ENCODE measurements at regions not wholly inside any gene's neighbourhood (a gene's known extent, or its start where the extent isn't known, plus 50 kb on each side); places are given as distances from the start of the nearest gene placed in this dataset.

DNA sequence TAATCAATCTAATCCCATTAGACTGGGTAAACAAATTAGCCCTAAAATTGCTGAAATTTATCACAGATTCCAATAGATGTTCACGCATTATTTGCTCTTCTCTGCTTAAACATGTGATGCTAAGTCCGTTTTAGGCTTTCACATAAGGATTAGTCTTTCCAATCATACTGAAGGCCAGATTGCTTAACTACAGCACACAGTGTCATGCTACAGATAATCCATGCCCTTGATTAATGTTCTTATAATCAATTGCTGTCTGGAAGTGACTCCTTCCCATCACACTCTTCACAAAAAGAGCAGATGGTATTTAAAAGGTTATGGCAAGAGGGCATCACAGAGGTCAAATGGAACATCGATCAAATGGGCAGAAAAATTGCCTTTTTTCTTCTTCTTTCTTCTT is 471.5 kb upstream of the ROBO1 start:
- Histone ChIP-seq H3K27ac (ENCODE audit: low read depth, low read length) (no peak overlapping the region), H3K36me3 (ENCODE audit: control insufficient read depth, insufficient read depth, low read length) (no peaks in the 10 kb centered on the region), H3K9me3 (ENCODE audit: control insufficient read depth, insufficient read depth, low read length) (no peaks in the 10 kb centered on the region), H3K9ac (ENCODE audit: low read depth, low read length) (no peak overlapping the region), H3K27me3 (ENCODE audit: control insufficient read depth, insufficient read depth, low read length) (no peaks in the 10 kb centered on the region), H3K4me3 (ENCODE audit: low read depth, low read length) (no peak overlapping the region), H3K4me1 (ENCODE audit: control insufficient read depth, insufficient read depth, low read length) (peaks cover 6% of the 10 kb centered on the region)

DNA sequence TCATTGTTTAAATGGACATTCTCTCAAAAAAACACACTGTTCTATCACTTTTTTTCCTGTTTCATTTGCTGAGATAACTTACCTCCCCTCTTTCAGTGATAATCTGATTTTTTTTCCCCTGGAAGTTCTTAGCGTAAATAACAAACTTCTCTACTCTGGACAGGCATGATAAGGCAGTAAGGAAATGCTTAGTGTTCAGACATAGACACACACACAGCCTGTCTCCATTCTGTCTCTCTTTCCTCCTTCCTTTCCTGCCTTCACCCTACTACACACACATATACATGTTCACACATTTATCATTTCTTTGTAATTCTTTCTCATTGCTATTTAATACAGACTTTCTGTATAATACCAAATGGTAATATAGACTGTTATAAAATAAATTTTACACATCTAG is 470.8 kb upstream of the ROBO1 start:
- Histone ChIP-seq H3K27ac (ENCODE audit: low read depth, low read length) (no peak overlapping the region), H3K9ac (ENCODE audit: low read depth, low read length) (no peak overlapping the region), H3K27me3 (ENCODE audit: control insufficient read depth, insufficient read depth, low read length) (no peaks in the 10 kb centered on the region), H3K9me3 (ENCODE audit: control insufficient read depth, insufficient read depth, low read length) (no peaks in the 10 kb centered on the region), H3K36me3 (ENCODE audit: control insufficient read depth, insufficient read depth, low read length) (no peaks in the 10 kb centered on the region), H3K4me1 (ENCODE audit: control insufficient read depth, insufficient read depth, low read length) (peaks cover 7% of the 10 kb centered on the region), H3K4me3 (ENCODE audit: low read depth, low read length) (no peak overlapping the region)

DNA sequence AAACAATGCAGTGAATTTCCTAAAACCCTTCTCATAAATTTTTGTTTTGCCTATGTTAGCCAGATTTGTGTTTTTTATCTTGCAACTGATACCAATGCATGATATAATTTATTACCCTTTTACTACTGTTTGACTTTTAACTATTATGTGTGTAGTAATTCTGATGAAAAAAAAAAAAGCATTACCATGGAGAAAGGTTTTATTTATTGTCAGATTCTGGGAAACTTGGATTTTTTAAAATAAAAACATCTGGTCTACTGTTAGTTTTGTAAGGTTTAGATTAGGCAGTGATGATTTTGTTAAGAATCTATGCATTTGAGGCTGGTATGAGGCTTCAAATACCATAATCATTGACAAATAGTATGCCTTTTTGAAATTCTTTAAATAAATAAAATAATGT is 470.4 kb upstream of the ROBO1 start:
- no peaks in the 10 kb centered on the region for H3K27me3 ChIP-seq (ENCODE audit: control insufficient read depth, insufficient read depth, low read length)
- H3K9me3 ChIP-seq (ENCODE audit: control insufficient read depth, insufficient read depth, low read length) = no peaks in the 10 kb centered on the region
- H3K4me1 ChIP-seq (ENCODE audit: control insufficient read depth, insufficient read depth, low read length) = peaks cover 11% of the 10 kb centered on the region
- no peak overlapping the region for H3K9ac ChIP-seq (ENCODE audit: low read depth, low read length)
- no peak overlapping the region for H3K4me3 ChIP-seq (ENCODE audit: low read depth, low read length)
- no peak overlapping the region for H3K27ac ChIP-seq (ENCODE audit: low read depth, low read length)
- H3K36me3 ChIP-seq (ENCODE audit: control insufficient read depth, insufficient read depth, low read length) = no peaks in the 10 kb centered on the region

DNA sequence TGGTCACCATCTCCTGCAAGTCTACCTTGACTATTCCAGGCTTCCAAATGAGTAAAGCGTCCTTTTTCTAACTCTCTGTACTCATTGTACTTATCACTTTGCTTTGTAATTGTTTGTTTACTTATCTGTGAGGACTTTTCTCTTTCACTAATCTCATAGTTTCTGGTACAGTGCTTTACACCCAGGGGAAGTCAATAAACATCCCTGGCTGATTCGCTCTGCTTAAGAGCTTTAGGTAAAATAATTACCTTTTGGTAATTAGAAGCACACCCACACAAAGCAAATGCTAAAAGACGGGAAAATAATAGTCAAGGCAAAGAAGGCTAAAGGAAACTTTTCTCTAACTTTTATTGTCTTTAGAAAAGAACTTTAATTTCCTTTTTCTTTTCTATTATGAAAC is 466.9 kb upstream of the ROBO1 start:
- Histone ChIP-seq H3K27ac (ENCODE audit: low read depth, low read length) (no peak overlapping the region), H3K9me3 (ENCODE audit: control insufficient read depth, insufficient read depth, low read length) (no peaks in the 10 kb centered on the region), H3K36me3 (ENCODE audit: control insufficient read depth, insufficient read depth, low read length) (no peaks in the 10 kb centered on the region), H3K4me1 (ENCODE audit: control insufficient read depth, insufficient read depth, low read length) (peaks cover 13% of the 10 kb centered on the region), H3K9ac (ENCODE audit: low read depth, low read length) (no peak overlapping the region), H3K27me3 (ENCODE audit: control insufficient read depth, insufficient read depth, low read length) (no peaks in the 10 kb centered on the region), H3K4me3 (ENCODE audit: low read depth, low read length) (no peak overlapping the region)

DNA sequence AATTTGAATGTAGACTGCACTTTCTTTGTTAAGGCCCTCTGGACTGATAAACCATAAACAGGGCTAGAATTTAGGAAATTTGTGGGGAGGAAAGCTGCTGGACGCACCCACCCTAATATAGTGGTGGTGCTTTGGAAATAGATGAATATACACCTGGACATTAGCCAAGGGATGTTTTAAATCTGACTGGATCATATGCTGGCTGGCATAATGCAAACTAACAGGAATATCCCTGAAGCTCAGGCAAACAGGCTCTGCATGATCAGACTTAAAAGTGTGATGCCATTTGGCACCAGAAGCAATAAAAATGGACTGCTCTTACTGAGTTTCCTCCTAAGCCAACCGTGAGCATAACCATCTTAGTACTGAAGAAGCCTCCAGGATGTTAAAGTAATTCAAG is 465.8 kb upstream of the ROBO1 start:
- Histone ChIP-seq H3K9ac (ENCODE audit: low read depth, low read length) (no peak overlapping the region), H3K27me3 (ENCODE audit: control insufficient read depth, insufficient read depth, low read length) (no peaks in the 10 kb centered on the region), H3K36me3 (ENCODE audit: control insufficient read depth, insufficient read depth, low read length) (no peaks in the 10 kb centered on the region), H3K27ac (ENCODE audit: low read depth, low read length) (no peak overlapping the region), H3K9me3 (ENCODE audit: control insufficient read depth, insufficient read depth, low read length) (peaks cover 9% of the 10 kb centered on the region; the same call in 1 of the 2 replicates), H3K4me3 (ENCODE audit: low read depth, low read length) (no peak overlapping the region), H3K4me1 (ENCODE audit: control insufficient read depth, insufficient read depth, low read length) (peaks cover 13% of the 10 kb centered on the region)

DNA sequence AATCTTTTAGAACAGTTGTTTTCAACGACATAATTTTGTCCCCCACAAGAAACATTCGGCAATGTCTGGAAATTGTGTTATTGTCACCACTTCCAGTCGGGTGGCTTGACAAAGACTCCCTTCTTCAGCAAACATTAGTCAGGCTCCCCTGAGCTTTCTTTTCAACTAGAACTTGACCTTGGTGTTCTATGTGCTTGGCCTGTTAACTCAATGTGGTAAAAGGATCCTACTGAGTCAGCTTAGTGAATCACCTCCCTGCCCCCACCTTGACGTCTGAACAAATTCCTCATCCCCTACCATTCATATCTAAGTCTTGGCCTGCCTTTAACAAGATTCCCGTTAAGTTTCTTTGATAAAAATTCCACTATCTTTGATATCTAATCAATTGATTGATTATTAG is 465.0 kb upstream of the ROBO1 start:
- Histone ChIP-seq H3K4me3 (ENCODE audit: low read depth, low read length) (no peak overlapping the region), H3K9ac (ENCODE audit: low read depth, low read length) (no peak overlapping the region), H3K9me3 (ENCODE audit: control insufficient read depth, insufficient read depth, low read length) (peaks cover 9% of the 10 kb centered on the region; the same call in 1 of the 2 replicates), H3K27ac (ENCODE audit: low read depth, low read length) (peak overlapping the region; percentile 59), H3K4me1 (ENCODE audit: control insufficient read depth, insufficient read depth, low read length) (peaks cover 13% of the 10 kb centered on the region), H3K27me3 (ENCODE audit: control insufficient read depth, insufficient read depth, low read length) (no peaks in the 10 kb centered on the region), H3K36me3 (ENCODE audit: control insufficient read depth, insufficient read depth, low read length) (no peaks in the 10 kb centered on the region)

DNA sequence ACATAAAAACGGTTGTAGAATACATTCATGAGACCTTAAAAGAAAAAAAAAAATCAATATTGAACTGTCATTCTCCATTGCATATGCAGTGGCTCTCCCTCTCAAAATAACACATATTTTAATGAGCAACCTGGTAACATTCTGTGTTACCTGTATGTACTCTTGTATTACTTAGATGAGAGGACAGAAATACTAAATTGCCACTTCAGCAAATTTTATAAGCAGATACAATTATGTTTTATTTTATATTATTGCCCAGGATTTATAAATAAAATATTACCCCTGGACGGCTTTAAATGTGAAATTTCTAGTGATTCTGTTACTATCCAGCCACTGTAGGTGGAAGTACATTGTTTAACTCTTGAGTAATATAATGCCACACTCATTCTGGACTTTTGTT is 463.2 kb upstream of the ROBO1 start:
- Histone ChIP-seq H3K27ac (ENCODE audit: low read depth, low read length) (no peak overlapping the region), H3K27me3 (ENCODE audit: control insufficient read depth, insufficient read depth, low read length) (no peaks in the 10 kb centered on the region), H3K4me3 (ENCODE audit: low read depth, low read length) (no peak overlapping the region), H3K36me3 (ENCODE audit: control insufficient read depth, insufficient read depth, low read length) (no peaks in the 10 kb centered on the region), H3K9ac (ENCODE audit: low read depth, low read length) (no peak overlapping the region), H3K4me1 (ENCODE audit: control insufficient read depth, insufficient read depth, low read length) (peaks cover 13% of the 10 kb centered on the region), H3K9me3 (ENCODE audit: control insufficient read depth, insufficient read depth, low read length) (peaks cover 9% of the 10 kb centered on the region; the same call in 1 of the 2 replicates)

DNA sequence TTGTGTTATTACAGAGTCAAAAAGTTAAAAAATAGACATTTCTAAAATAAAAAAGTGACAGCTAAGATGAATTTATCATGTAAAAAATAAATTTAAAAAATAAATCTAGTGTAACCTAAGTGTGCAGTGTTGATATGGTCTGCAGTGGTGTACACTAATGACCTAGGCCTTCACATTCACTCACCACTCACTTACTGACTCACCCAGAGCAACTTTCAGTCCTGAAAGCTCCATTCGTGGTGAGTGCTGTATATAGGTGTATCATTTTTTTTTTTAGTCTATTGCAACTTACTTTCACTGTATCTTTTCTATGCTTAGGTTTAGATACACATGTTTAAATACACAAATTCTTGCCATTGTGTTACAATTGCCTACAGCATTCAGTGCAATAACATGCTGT is 459.4 kb upstream of the ROBO1 start:
- H3K36me3 ChIP-seq (ENCODE audit: control insufficient read depth, insufficient read depth, low read length) = no peaks in the 10 kb centered on the region
- H3K4me1 ChIP-seq (ENCODE audit: control insufficient read depth, insufficient read depth, low read length) = no peaks in the 10 kb centered on the region
- H3K27ac ChIP-seq (ENCODE audit: low read depth, low read length) = no peak overlapping the region
- H3K27me3 ChIP-seq (ENCODE audit: control insufficient read depth, insufficient read depth, low read length) = no peaks in the 10 kb centered on the region
- no peak overlapping the region for H3K9ac ChIP-seq (ENCODE audit: low read depth, low read length)
- H3K4me3 ChIP-seq (ENCODE audit: low read depth, low read length) = no peak overlapping the region
- peaks cover 9% of the 10 kb centered on the region; the same call in 1 of the 2 replicates for H3K9me3 ChIP-seq (ENCODE audit: control insufficient read depth, insufficient read depth, low read length)

DNA sequence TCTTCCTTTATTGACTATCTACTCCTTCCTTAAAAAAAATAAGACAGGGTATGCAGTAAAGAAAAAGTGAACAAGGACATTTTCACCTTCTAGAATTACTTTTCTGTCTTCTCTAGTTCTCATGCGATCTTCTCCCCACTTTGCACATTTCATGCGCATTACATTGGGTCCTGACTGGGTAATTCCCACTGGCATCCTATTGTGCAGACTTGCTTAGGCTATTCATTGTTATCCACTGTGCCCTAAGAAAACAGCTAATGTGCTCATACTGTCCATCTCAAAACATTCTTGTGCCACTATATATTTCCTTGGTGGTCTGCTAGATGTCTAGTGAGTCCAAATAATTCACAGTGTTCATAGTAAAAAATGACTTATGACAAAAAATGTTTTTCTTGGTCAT is 447.4 kb upstream of the ROBO1 start:
- Histone ChIP-seq H3K36me3 (ENCODE audit: control insufficient read depth, insufficient read depth, low read length) (no peaks in the 10 kb centered on the region), H3K27me3 (ENCODE audit: control insufficient read depth, insufficient read depth, low read length) (no peaks in the 10 kb centered on the region), H3K9ac (ENCODE audit: low read depth, low read length) (no peak overlapping the region), H3K4me3 (ENCODE audit: low read depth, low read length) (peak overlapping the region; percentile 5; the same call in 1 of the 2 replicates), H3K4me1 (ENCODE audit: control insufficient read depth, insufficient read depth, low read length) (peaks cover 18% of the 10 kb centered on the region), H3K9me3 (ENCODE audit: control insufficient read depth, insufficient read depth, low read length) (no peaks in the 10 kb centered on the region), H3K27ac (ENCODE audit: low read depth, low read length) (peak overlapping the region; percentile 77)

DNA sequence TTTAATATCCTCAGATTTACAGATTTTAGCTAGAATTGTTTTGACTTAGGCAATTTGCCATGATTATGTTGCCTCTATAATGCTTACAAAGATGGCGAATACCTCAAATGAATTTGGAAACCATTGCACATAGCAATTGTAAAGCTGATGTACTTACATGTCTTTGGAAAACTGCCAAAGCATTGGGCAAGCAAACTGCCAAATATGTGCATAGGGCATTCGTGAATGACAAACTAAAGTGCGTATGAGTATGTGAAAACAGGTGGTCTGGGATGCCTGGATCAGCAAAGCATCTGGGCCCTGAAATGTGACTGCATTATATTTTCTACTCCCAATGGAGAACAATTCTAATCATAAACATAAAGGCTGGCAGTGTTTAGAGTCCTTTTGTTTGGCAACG is 445.3 kb upstream of the ROBO1 start:
- no peak overlapping the region for H3K27ac ChIP-seq (ENCODE audit: low read depth, low read length)
- no peak overlapping the region for H3K4me3 ChIP-seq (ENCODE audit: low read depth, low read length)
- no peak overlapping the region for H3K9ac ChIP-seq (ENCODE audit: low read depth, low read length)
- no peaks in the 10 kb centered on the region for H3K36me3 ChIP-seq (ENCODE audit: control insufficient read depth, insufficient read depth, low read length)
- peaks cover 22% of the 10 kb centered on the region for H3K4me1 ChIP-seq (ENCODE audit: control insufficient read depth, insufficient read depth, low read length)
- H3K27me3 ChIP-seq (ENCODE audit: control insufficient read depth, insufficient read depth, low read length) = no peaks in the 10 kb centered on the region
- no peaks in the 10 kb centered on the region for H3K9me3 ChIP-seq (ENCODE audit: control insufficient read depth, insufficient read depth, low read length)

DNA sequence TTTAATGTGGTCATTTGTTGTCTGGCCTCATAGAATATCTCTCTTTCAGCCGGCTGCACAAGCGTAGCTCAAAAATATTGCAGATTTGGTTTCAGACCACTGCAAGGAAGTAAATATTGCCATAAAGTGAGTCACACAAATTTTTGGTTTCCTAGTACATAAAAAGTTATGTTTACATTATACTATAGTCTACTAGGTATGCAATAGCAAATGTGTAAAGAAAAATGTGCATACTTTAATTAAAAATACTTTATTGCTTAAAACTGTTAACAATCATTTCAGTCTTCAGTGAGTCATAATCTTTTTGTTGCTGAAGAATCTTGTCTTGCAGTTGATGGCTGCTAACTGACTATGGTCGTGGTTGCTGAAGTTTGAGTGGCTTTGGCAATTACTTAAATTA is 425.1 kb upstream of the ROBO1 start:
- no peak overlapping the region for H3K4me3 ChIP-seq (ENCODE audit: low read depth, low read length)
- H3K9me3 ChIP-seq (ENCODE audit: control insufficient read depth, insufficient read depth, low read length) = no peaks in the 10 kb centered on the region
- H3K27ac ChIP-seq (ENCODE audit: low read depth, low read length) = no peak overlapping the region
- no peaks in the 10 kb centered on the region for H3K36me3 ChIP-seq (ENCODE audit: control insufficient read depth, insufficient read depth, low read length)
- H3K9ac ChIP-seq (ENCODE audit: low read depth, low read length) = no peak overlapping the region
- no peaks in the 10 kb centered on the region for H3K27me3 ChIP-seq (ENCODE audit: control insufficient read depth, insufficient read depth, low read length)
- H3K4me1 ChIP-seq (ENCODE audit: control insufficient read depth, insufficient read depth, low read length) = peaks cover 12% of the 10 kb centered on the region

DNA sequence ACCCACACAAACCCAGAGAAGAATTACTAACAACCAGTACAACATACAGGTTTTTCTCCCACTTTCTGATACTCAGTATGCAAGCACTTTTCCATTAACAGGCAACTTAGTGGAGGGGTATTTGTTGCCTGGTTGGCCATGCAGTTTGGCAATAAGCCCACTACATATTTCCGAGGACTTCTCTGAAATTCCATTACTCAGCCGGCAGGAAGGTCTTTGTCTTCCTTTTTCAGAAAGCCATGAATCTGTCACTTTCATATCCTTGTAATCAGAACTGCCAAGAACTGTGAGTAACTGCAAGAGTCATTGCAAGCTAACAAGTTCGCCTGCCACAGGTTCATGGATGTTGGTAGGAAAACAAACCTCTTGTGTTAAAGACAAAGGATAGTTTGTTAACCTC is 422.3 kb upstream of the ROBO1 start:
- no peaks in the 10 kb centered on the region for H3K27me3 ChIP-seq (ENCODE audit: control insufficient read depth, insufficient read depth, low read length)
- peak overlapping the region; percentile 18; the same call in 1 of the 2 replicates for H3K9ac ChIP-seq (ENCODE audit: low read depth, low read length)
- H3K9me3 ChIP-seq (ENCODE audit: control insufficient read depth, insufficient read depth, low read length) = no peaks in the 10 kb centered on the region
- peak overlapping the region; percentile 14 for H3K27ac ChIP-seq (ENCODE audit: low read depth, low read length)
- no peak overlapping the region for H3K4me3 ChIP-seq (ENCODE audit: low read depth, low read length)
- peaks cover 12% of the 10 kb centered on the region for H3K4me1 ChIP-seq (ENCODE audit: control insufficient read depth, insufficient read depth, low read length)
- H3K36me3 ChIP-seq (ENCODE audit: control insufficient read depth, insufficient read depth, low read length) = no peaks in the 10 kb centered on the region
